MV-4-11 (cell line): ENCODE measurements at regions not wholly inside any gene's neighbourhood (a gene's known extent, or its start where the extent isn't known, plus 50 kb on each side); places are given as distances from the start of the nearest gene placed in this dataset.

Experiments used
- DNase-seq: peaks from one replicate; lab custom pipeline; 2025; lab: John Stamatoyannopoulos, UW

GRCh38 chr1:10848109-10848684 is 51.8 kb upstream of the CASZ1 start:
- DNase-seq = no peak

GRCh38 chr1:10850026-10850425 is 53.6 kb upstream of the CASZ1 start:
- no peak for DNase-seq

GRCh38 chr1:10851024-10852013 is 54.9 kb upstream of the CASZ1 start:
- no peak for DNase-seq

- no peak for DNase-seq
These were observed 55.6 kb upstream of the CASZ1 start for GRCh38 chr1:10852018-10852417.

- no peak for DNase-seq
These were observed 56.0 kb upstream of the CASZ1 start for GRCh38 chr1:10852486-10852885.

GRCh38 chr1:10852998-10853520 is 56.6 kb upstream of the CASZ1 start:
- no peak for DNase-seq

GRCh38 chr1:10853701-10854100 is 57.3 kb upstream of the CASZ1 start:
- DNase-seq = no peak

GRCh38 chr1:10854856-10855459 is 58.5 kb upstream of the CASZ1 start:
- no peak for DNase-seq

GRCh38 chr1:10856176-10856683 is 59.8 kb upstream of the CASZ1 start:
- DNase-seq = no peak

GRCh38 chr1:10856863-10857598 is 60.6 kb upstream of the CASZ1 start:
- DNase-seq = no peak

- no peak for DNase-seq
These were observed 61.2 kb upstream of the CASZ1 start for GRCh38 chr1:10857687-10858086.

GRCh38 chr1:10860218-10860617 is 63.8 kb upstream of the CASZ1 start:
- no peak for DNase-seq

- DNase-seq = no peak
These were observed 64.2 kb upstream of the CASZ1 start for GRCh38 chr1:10860682-10861081.

- DNase-seq = no peak
These were observed 65.4 kb upstream of the CASZ1 start for GRCh38 chr1:10861822-10862221.

GRCh38 chr1:10862743-10863335 is 66.4 kb upstream of the CASZ1 start:
- no peak for DNase-seq

GRCh38 chr1:10863886-10864285 is 67.4 kb upstream of the CASZ1 start:
- no peak for DNase-seq

GRCh38 chr1:10864776-10865175 is 68.3 kb upstream of the CASZ1 start:
- no peak for DNase-seq

- DNase-seq = no peak
These were observed 69.3 kb upstream of the CASZ1 start for GRCh38 chr1:10865518-10866320.

- DNase-seq = no peak
These were observed 70.1 kb upstream of the CASZ1 start for GRCh38 chr1:10866321-10867093.
